HEK293 (cell line): ENCODE measurements at regions not wholly inside any gene's neighbourhood (a gene's known extent, or its start where the extent isn't known, plus 50 kb on each side); places are given as distances from the start of the nearest gene placed in this dataset.
"Not testable (repeated sequence)": the region's sequence is repeated elsewhere in the genome, so short reads cannot be mapped to it uniquely, and the experiment has no call there.

ENCODE experiments used
- CTCF ChIA-PET: fragments of 350-600 bp; formaldehyde crosslinking; extraction: SDS; loops from one replicate; lab custom pipeline; 2021; ENCODE audit warnings: antibody characterized with exemption; lab: Yijun Ruan, JAX
- POLR2A ChIA-PET: fragments of 300-600 bp; formaldehyde crosslinking; extraction: SDS; loops from one replicate; lab custom pipeline; 2020; ENCODE audit warnings: antibody characterized with exemption, inconsistent platforms; lab: Yijun Ruan, JAX
- H3K27ac ChIP-seq: fragments of 200-500 bp; sonication (Bioruptor generic); 2 replicates; pipeline ENCODE4 v1.5.1; 2014; ENCODE audit warnings: low read depth, low read length, control low read depth, inconsistent platforms; ENCODE audit errors: extremely low read depth
- H3K36me3 ChIP-seq, 2 experiments: fragments of 200-500 bp in 1 of 2; sonication (Bioruptor generic) in 1 of 2; 1 replicate in 1 of 2; 2 replicates in 1 of 2; pipeline ENCODE4 v1.5.1; 2014 to 2017; ENCODE audit warnings: inconsistent platforms in 2 of 2, low read length in 2 of 2; ENCODE audit not compliant: control insufficient read depth in 2 of 2, insufficient read depth in 1 of 2
- H3K4me1 ChIP-seq: fragments of 200-500 bp; sonication (Bioruptor generic); 2 replicates; pipeline ENCODE4 v1.5.1; 2014; ENCODE audit warnings: mild to moderate bottlenecking, low read length, inconsistent platforms; ENCODE audit not compliant: control insufficient read depth, insufficient read depth
- H3K4me3 ChIP-seq: 2 replicates; pipeline ENCODE4 v1.5.1; 2011; ENCODE audit warnings: low read depth, mild to moderate bottlenecking, control low read depth, low read length, moderate library complexity
- H3K9me3 ChIP-seq: fragments of 200-500 bp; sonication (Bioruptor generic); 2 replicates; pipeline ENCODE4 v1.5.1; 2014; ENCODE audit warnings: low read depth, low read length, inconsistent platforms; ENCODE audit not compliant: control insufficient read depth, insufficient read depth
- BCL11A ChIP-seq: fragments of 450-650 bp; formaldehyde crosslinking; IDR thresholded peaks from 2 replicates; pipeline ENCODE4 v1.5.1; 2016; ENCODE audit warnings: low read depth, missing biosample characterization, missing genetic modification characterization
- CTCF ChIP-seq: fragments of 450-650 bp; formaldehyde crosslinking; IDR thresholded peaks from 2 replicates; pipeline ENCODE4 v1.5.1; 2016; ENCODE audit warnings: missing biosample characterization, missing genetic modification characterization
- KLF8 ChIP-seq: fragments of 450-650 bp; formaldehyde crosslinking; IDR thresholded peaks from 2 replicates; pipeline ENCODE4 v1.5.1; 2016; ENCODE audit warnings: missing biosample characterization, missing genetic modification characterization
- MYNN ChIP-seq: fragments of 450-650 bp; formaldehyde crosslinking; IDR thresholded peaks from 2 replicates; pipeline ENCODE4 v1.5.1; 2016; ENCODE audit warnings: missing biosample characterization, missing genetic modification characterization, borderline replicate concordance
- PATZ1 ChIP-seq: fragments of 450-650 bp; formaldehyde crosslinking; IDR thresholded peaks from 2 replicates; pipeline ENCODE4 v1.5.1; 2016; ENCODE audit warnings: missing biosample characterization, missing genetic modification characterization
- SCRT1 ChIP-seq: fragments of 450-650 bp; formaldehyde crosslinking; IDR thresholded peaks from 2 replicates; pipeline ENCODE4 v1.5.1; 2016; ENCODE audit warnings: missing biosample characterization, missing genetic modification characterization, borderline replicate concordance
- TRIM28 ChIP-seq: IDR thresholded peaks from 2 replicates; pipeline ENCODE4 v1.6.1; 2011; ENCODE audit warnings: low read length, control low read depth, borderline replicate concordance
- WT1 ChIP-seq: fragments of 450-650 bp; formaldehyde crosslinking; IDR thresholded peaks from 2 replicates; pipeline ENCODE4 v1.5.1; 2016; ENCODE audit warnings: missing biosample characterization, missing genetic modification characterization
- ZBTB7A ChIP-seq: fragments of 450-650 bp; formaldehyde crosslinking; IDR thresholded peaks from 2 replicates; pipeline ENCODE4 v1.5.1; 2016; ENCODE audit warnings: low read depth, missing biosample characterization, missing genetic modification characterization
- ZFP69B ChIP-seq: fragments of 450-650 bp; formaldehyde crosslinking; IDR thresholded peaks from 2 replicates; pipeline ENCODE4 v1.5.1; 2016; ENCODE audit warnings: missing biosample characterization, missing genetic modification characterization
- ZIC2 ChIP-seq: fragments of 450-650 bp; formaldehyde crosslinking; IDR thresholded peaks from 2 replicates; pipeline ENCODE4 v1.5.1; 2016; ENCODE audit warnings: missing biosample characterization, missing genetic modification characterization
- ZNF133 ChIP-seq: fragments of 450-650 bp; formaldehyde crosslinking; IDR thresholded peaks from 2 replicates; pipeline ENCODE4 v1.5.1; 2016; ENCODE audit warnings: missing biosample characterization, missing genetic modification characterization
- ZNF239 ChIP-seq: fragments of 450-650 bp; formaldehyde crosslinking; IDR thresholded peaks from 2 replicates; pipeline ENCODE4 v1.5.1; 2016; ENCODE audit warnings: missing biosample characterization, missing genetic modification characterization
- ZNF266 ChIP-seq: fragments of 450-650 bp; formaldehyde crosslinking; IDR thresholded peaks from 2 replicates; pipeline ENCODE4 v1.5.1; 2016; ENCODE audit warnings: missing biosample characterization, missing genetic modification characterization, low read depth
- ZNF292 ChIP-seq: fragments of 450-650 bp; formaldehyde crosslinking; IDR thresholded peaks from 2 replicates; pipeline ENCODE4 v1.5.1; 2016; ENCODE audit warnings: low read depth, missing biosample characterization, missing genetic modification characterization, borderline replicate concordance
- ZNF362 ChIP-seq: fragments of 450-650 bp; formaldehyde crosslinking; IDR thresholded peaks from 2 replicates; pipeline ENCODE4 v1.5.1; 2016; ENCODE audit warnings: missing biosample characterization, missing genetic modification characterization
- ZNF398 ChIP-seq: fragments of 450-650 bp; formaldehyde crosslinking; IDR thresholded peaks from 2 replicates; pipeline ENCODE4 v1.5.1; 2017; ENCODE audit warnings: missing biosample characterization, missing genetic modification characterization
- ZNF501 ChIP-seq: fragments of 450-650 bp; formaldehyde crosslinking; IDR thresholded peaks from 2 replicates; pipeline ENCODE4 v1.5.1; 2016; ENCODE audit warnings: missing biosample characterization, missing genetic modification characterization
- ZNF558 ChIP-seq: fragments of 450-650 bp; formaldehyde crosslinking; IDR thresholded peaks from 2 replicates; pipeline ENCODE4 v1.5.1; 2016; ENCODE audit warnings: missing biosample characterization, missing genetic modification characterization
- ZNF624 ChIP-seq: fragments of 450-650 bp; formaldehyde crosslinking; IDR thresholded peaks from 2 replicates; pipeline ENCODE4 v1.5.1; 2017; ENCODE audit warnings: missing biosample characterization, missing genetic modification characterization
- ZNF660 ChIP-seq: fragments of 450-650 bp; IDR thresholded peaks from 2 replicates; pipeline ENCODE4 v1.5.1; 2018; ENCODE audit warnings: missing biosample characterization, mild to moderate bottlenecking, missing genetic modification characterization
- ZNF670 ChIP-seq: fragments of 450-650 bp; formaldehyde crosslinking; IDR thresholded peaks from 2 replicates; pipeline ENCODE4 v1.5.1; 2016; ENCODE audit warnings: missing biosample characterization, missing genetic modification characterization, low read depth
- ZSCAN23 ChIP-seq: fragments of 450-650 bp; formaldehyde crosslinking; IDR thresholded peaks from 2 replicates; pipeline ENCODE4 v1.5.1; 2016; ENCODE audit warnings: missing biosample characterization, missing genetic modification characterization

- ChIA-PET CTCF (interaction anchor here (0.9 to 1.2 kb wide), 2 partner anchors 13 to 14 kb away, joined by 3 read pairs; no protein-coding TSS in a partner anchor), POLR2A (no interaction called here)
- H3K27ac ChIP-seq = no peak overlapping the region
- no peaks in the 10 kb centered on the region for H3K36me3 ChIP-seq
- H3K4me3 ChIP-seq = no peak overlapping the region
- TF ChIP-seq BCL11A (tag by site-specific recombination) (no peak), CTCF (tag by site-specific recombination) (no peak), ZNF292 (tag by site-specific recombination) (no peak), ZNF660 (tag by site-specific recombination) (no peak), ZSCAN23 (tag by site-specific recombination) (no peak), TRIM28 (no peak), ZNF266 (no peak), WT1 (tag by site-specific recombination) (no peak), ZNF624 (no peak)
- no peaks in the 10 kb centered on the region for H3K9me3 ChIP-seq
- no peaks in the 10 kb centered on the region for H3K4me1 ChIP-seq
These were observed 765.2 kb downstream of the TMEM121 start for GRCh38 chr14:106291626-106292025.

GRCh38 chr14:106294324-106294723 lies 767.9 kb downstream of the TMEM121 start:
- TF ChIP-seq ZFP69B (tag by site-specific recombination) (no peak), ZNF239 (tag by site-specific recombination) (no peak), ZNF133 (tag by site-specific recombination) (no peak), MYNN (tag by site-specific recombination) (no peak), KLF8 (no peak), ZBTB7A (tag by site-specific recombination) (no peak), ZNF670 (tag by site-specific recombination) (no peak), ZIC2 (no peak), ZNF398 (no peak), SCRT1 (no peak), ZNF501 (no peak), ZNF558 (no peak), PATZ1 (tag by site-specific recombination) (no peak), ZNF362 (tag by site-specific recombination) (no peak)
- Histone ChIP-seq H3K27ac (no peak overlapping the region), H3K36me3 (no peaks in the 10 kb centered on the region), H3K4me1 (no peaks in the 10 kb centered on the region), H3K9me3 (no peaks in the 10 kb centered on the region), H3K4me3 (no peak overlapping the region)
- ChIA-PET POLR2A (no interaction called here), CTCF (interaction anchor here (1.2 to 2.2 kb wide), 3 partner anchors 13 to 37 kb away, joined by 3 to 9 read pairs (median 6); no protein-coding TSS in a partner anchor)

GRCh38 chr14:106300951-106301510 lies 774.6 kb downstream of the TMEM121 start:
- H3K9me3 ChIP-seq, H3K27ac ChIP-seq, POLR2A ChIA-PET, H3K36me3 ChIP-seq, H3K4me1 ChIP-seq, CTCF ChIA-PET, H3K4me3 ChIP-seq: not testable (repeated sequence)

- H3K9me3 ChIP-seq, POLR2A ChIA-PET, H3K27ac ChIP-seq, H3K4me1 ChIP-seq, CTCF ChIA-PET, H3K4me3 ChIP-seq, H3K36me3 ChIP-seq: not testable (repeated sequence)
These were observed 775.2 kb downstream of the TMEM121 start for GRCh38 chr14:106301609-106302008.
